ENCODE measurements at regions not wholly inside any gene's neighbourhood (a gene's known extent, or its start where the extent isn't known, plus 50 kb on each side); places are given as distances from the start of the nearest gene placed in this dataset.
A peak's percentile ranks its signal among the peaks of the same experiment; 100 is the strongest.

- H3K9me3 ChIP-seq (replicated peaks) = no peaks in the 10 kb centered on the region
- no peaks in the 10 kb centered on the region for H3K27me3 ChIP-seq (ENCODE audit: low read depth)
- intact Hi-C loops (cut with micrococcal nuclease) = no loop called here
- DNase-seq = no peak
- H3K4me1 ChIP-seq = peaks cover 30% of the 10 kb centered on the region
- H3K27ac ChIP-seq (replicated peaks) = no peak overlapping the region
- no peak for TF ChIP-seq CTCF (IDR thresholded peaks at IDR 0.05; ENCODE audit: borderline replicate concordance)
- H3K4me3 ChIP-seq = no peak overlapping the region
- H3K36me3 ChIP-seq = no peaks in the 10 kb centered on the region
These were observed 433.6 kb downstream of the LPIN1 start for GRCh38 chr2:12180031-12180430.

DNA sequence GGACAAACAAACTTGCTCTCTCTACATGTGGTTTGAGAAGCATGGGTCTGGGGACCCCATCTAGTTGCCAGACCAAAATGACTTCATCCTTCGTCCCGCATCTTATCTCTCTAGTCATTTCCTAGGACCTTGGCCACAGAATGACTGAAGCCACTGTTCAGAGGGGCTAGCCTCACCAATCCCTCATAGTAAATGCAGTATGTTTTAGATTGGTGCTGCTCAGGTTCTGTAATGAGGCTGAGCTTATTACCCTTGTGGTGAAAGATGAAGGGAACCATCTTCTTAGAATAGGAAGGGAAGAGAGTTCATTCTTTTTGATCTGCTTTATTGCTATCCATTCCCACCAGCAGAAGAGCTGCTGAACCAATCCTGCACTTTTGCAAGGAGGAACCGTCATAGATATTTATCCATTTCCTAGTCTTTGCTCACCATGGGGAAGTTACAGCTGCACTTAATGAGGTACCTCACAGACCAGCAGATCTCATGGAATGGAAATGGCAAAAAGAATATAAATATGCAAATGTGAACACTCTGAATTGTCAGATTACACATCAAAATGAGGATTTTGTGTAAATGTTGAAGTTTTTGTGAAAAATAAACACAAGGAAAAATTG, 436.7 kb downstream of the LPIN1 start:
- intact Hi-C loops (cut with micrococcal nuclease) = no loop called here
- no peak for DNase-seq
- no peak for TF ChIP-seq CTCF (IDR thresholded peaks at IDR 0.05; ENCODE audit: borderline replicate concordance)
- Histone ChIP-seq H3K36me3 (no peaks in the 10 kb centered on the region), H3K4me1 (peaks cover 9% of the 10 kb centered on the region), H3K27ac (replicated peaks) (no peak overlapping the region), H3K9me3 (replicated peaks) (no peaks in the 10 kb centered on the region), H3K4me3 (no peak overlapping the region), H3K27me3 (ENCODE audit: low read depth) (no peaks in the 10 kb centered on the region)

GRCh38 chr2:12192762-12193161, 446.3 kb downstream of the LPIN1 start:
- no peak overlapping the region for H3K4me3 ChIP-seq
- no peak for DNase-seq
- peak overlapping the region; percentile 70 for H3K27ac ChIP-seq (replicated peaks)
- no peaks in the 10 kb centered on the region for H3K27me3 ChIP-seq (ENCODE audit: low read depth)
- H3K4me1 ChIP-seq = peaks cover 14% of the 10 kb centered on the region
- no peaks in the 10 kb centered on the region for H3K36me3 ChIP-seq
- no peak for TF ChIP-seq CTCF (IDR thresholded peaks at IDR 0.05; ENCODE audit: borderline replicate concordance)
- peaks cover 8% of the 10 kb centered on the region for H3K9me3 ChIP-seq (replicated peaks)
- intact Hi-C loops (cut with micrococcal nuclease) = no loop called here

DNA sequence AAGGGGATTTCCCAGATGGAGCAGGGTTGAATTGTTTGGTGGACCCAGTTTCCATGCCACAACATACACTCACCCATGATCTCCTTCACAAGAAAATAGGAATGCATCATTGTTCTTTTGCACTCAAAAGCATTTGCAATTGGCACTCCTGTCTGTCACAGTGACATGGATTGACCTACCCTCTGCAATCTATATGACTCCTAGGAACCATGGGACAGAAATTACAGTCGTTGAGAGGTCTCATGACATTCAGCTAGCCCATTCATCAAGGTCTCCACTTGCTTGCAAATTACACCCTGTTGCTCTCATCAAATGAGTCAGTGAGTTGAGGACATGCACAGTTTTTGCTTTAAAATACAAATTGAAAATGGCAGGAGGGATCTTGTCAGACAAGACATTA, 448.5 kb downstream of the LPIN1 start:
- no peak overlapping the region for H3K4me3 ChIP-seq
- intact Hi-C loops (cut with micrococcal nuclease) = no loop called here
- no peak for DNase-seq
- TF ChIP-seq CTCF (IDR thresholded peaks at IDR 0.05; ENCODE audit: borderline replicate concordance) = no peak
- H3K36me3 ChIP-seq = no peaks in the 10 kb centered on the region
- peaks cover 8% of the 10 kb centered on the region for H3K9me3 ChIP-seq (replicated peaks)
- peaks cover 24% of the 10 kb centered on the region for H3K4me1 ChIP-seq
- H3K27me3 ChIP-seq (ENCODE audit: low read depth) = no peaks in the 10 kb centered on the region
- H3K27ac ChIP-seq (replicated peaks) = no peak overlapping the region

DNA sequence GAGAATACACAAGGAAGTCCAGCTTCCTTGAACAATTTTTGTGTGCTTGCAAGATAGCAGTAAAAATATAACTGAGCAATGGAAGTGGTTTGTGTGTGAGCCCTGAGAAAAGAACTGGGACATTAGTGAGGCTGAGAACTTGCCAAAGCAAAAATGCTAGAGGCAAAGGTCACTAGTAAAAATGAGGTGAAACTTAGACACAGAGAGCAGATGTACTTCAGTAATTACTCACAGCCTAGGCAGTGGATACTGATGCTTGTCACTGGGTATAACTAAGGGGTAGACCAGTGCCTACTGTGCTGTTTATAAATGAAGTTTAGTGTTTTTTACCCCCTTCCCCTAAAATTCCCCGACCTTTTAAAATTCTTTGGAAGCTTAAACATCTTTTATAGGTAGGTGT, 450.1 kb downstream of the LPIN1 start:
- no peak for DNase-seq
- no peak overlapping the region for H3K4me3 ChIP-seq
- H3K27me3 ChIP-seq (ENCODE audit: low read depth) = no peaks in the 10 kb centered on the region
- H3K4me1 ChIP-seq = peaks cover 37% of the 10 kb centered on the region
- no peaks in the 10 kb centered on the region for H3K36me3 ChIP-seq
- intact Hi-C loops (cut with micrococcal nuclease) = no loop called here
- no peak for TF ChIP-seq CTCF (IDR thresholded peaks at IDR 0.05; ENCODE audit: borderline replicate concordance)
- no peak overlapping the region for H3K27ac ChIP-seq (replicated peaks)
- H3K9me3 ChIP-seq (replicated peaks) = peaks cover 8% of the 10 kb centered on the region

Data from left ventricle myocardium inferior (tissue), 1 donor.